ENCODE measurements at regions not wholly inside any gene's neighbourhood (a gene's known extent, or its start where the extent isn't known, plus 50 kb on each side); places are given as distances from the start of the nearest gene placed in this dataset.

- no peak for DNase-seq
These were observed 183.6 kb upstream of the DKK2 start for GRCh38 chr4:107219681-107220080.

- DNase-seq: no peak
These were observed 180.3 kb upstream of the DKK2 start for GRCh38 chr4:107216379-107216778.

GRCh38 chr4:107215222-107215621 is 179.1 kb upstream of the DKK2 start:
- no peak for DNase-seq

- DNase-seq: no peak
These were observed 177.8 kb upstream of the DKK2 start for GRCh38 chr4:107213880-107214279.

- no peak for DNase-seq
These were observed 177.3 kb upstream of the DKK2 start for GRCh38 chr4:107213410-107213809.

- DNase-seq: no peak
These were observed 176.5 kb upstream of the DKK2 start for GRCh38 chr4:107212565-107212964.

- no peak for DNase-seq
These were observed 174.5 kb upstream of the DKK2 start for GRCh38 chr4:107210450-107211239.

GRCh38 chr4:107203733-107204132 is 167.6 kb upstream of the DKK2 start:
- DNase-seq: no peak

GRCh38 chr4:107202744-107203143 is 166.6 kb upstream of the DKK2 start:
- DNase-seq: no peak

GRCh38 chr4:107197121-107197520 is 161.0 kb upstream of the DKK2 start:
- no peak for DNase-seq

GRCh38 chr4:107196312-107196711 is 160.2 kb upstream of the DKK2 start:
- no peak for DNase-seq

- no peak for DNase-seq
These were observed 157.9 kb upstream of the DKK2 start for GRCh38 chr4:107194005-107194404.

GRCh38 chr4:107192601-107193000 is 156.5 kb upstream of the DKK2 start:
- DNase-seq: no peak

GRCh38 chr4:107187091-107187490 is 151.0 kb upstream of the DKK2 start:
- no peak for DNase-seq

- DNase-seq: no peak
These were observed 147.2 kb upstream of the DKK2 start for GRCh38 chr4:107183155-107183774.

GRCh38 chr4:107182347-107182746 is 146.2 kb upstream of the DKK2 start:
- DNase-seq: no peak

GRCh38 chr4:107166873-107167450 is 130.8 kb upstream of the DKK2 start:
- no peak for DNase-seq

GRCh38 chr4:107166181-107166580 is 130.1 kb upstream of the DKK2 start:
- no peak for DNase-seq

GRCh38 chr4:107164962-107165475 is 128.9 kb upstream of the DKK2 start:
- DNase-seq: no peak

- no peak for DNase-seq
These were observed 120.3 kb upstream of the DKK2 start for GRCh38 chr4:107156443-107156842.

GRCh38 chr4:107155366-107155765 is 119.3 kb upstream of the DKK2 start:
- no peak for DNase-seq

GRCh38 chr4:107153956-107154355 is 117.8 kb upstream of the DKK2 start:
- no peak for DNase-seq

GRCh38 chr4:107153228-107153627 is 117.1 kb upstream of the DKK2 start:
- DNase-seq: no peak

- no peak for DNase-seq
These were observed 115.1 kb upstream of the DKK2 start for GRCh38 chr4:107151173-107151572.

Data from activated T-cell treated with anti-CD3 and anti-CD28 coated beads, Interleukin-2, amount 50 U/mL, for 1 hour (primary cell).